ENCODE measurements at regions not wholly inside any gene's neighbourhood (a gene's known extent, or its start where the extent isn't known, plus 50 kb on each side); places are given as distances from the start of the nearest gene placed in this dataset.

GRCh38 chr1:55311979-55312378 lies 96.8 kb upstream of the USP24 start:
- Histone ChIP-seq H3K9ac (ENCODE audit: extremely low read depth, insufficient read length, low read length) (no peak overlapping the region), H3T11ph (ENCODE audit: low read length) (no peak overlapping the region), H2BK20ac (ENCODE audit: low read depth, low read length, poor library complexity, severe bottlenecking) (no peak overlapping the region), H2BK15ac (ENCODE audit: low read depth, low read length) (no peak overlapping the region), H3K23ac (ENCODE audit: insufficient read length, low read depth, low read length) (no peak overlapping the region), H3K23me2 (ENCODE audit: insufficient read length, low read depth, low read length, poor library complexity, severe bottlenecking) (no peaks in the 10 kb centered on the region), H3K9me3 (ENCODE audit: control insufficient read depth, low read depth, low read length) (no peaks in the 10 kb centered on the region), H3K27ac (ENCODE audit: insufficient read length, low read depth, low read length) (no peak overlapping the region), H3K56ac (ENCODE audit: insufficient read length, low read depth, low read length) (no peak overlapping the region), H3K4me1 (ENCODE audit: insufficient read depth, low read length) (no peaks in the 10 kb centered on the region), H2AK5ac (ENCODE audit: insufficient read length, low read length) (no peak overlapping the region), H4K91ac (ENCODE audit: insufficient read length, low read depth, low read length) (no peak overlapping the region), H2BK5ac (ENCODE audit: insufficient read length, low read length) (no peak overlapping the region), H3K4ac (ENCODE audit: low read depth, low read length) (no peak overlapping the region), H3K79me2 (ENCODE audit: insufficient read depth, low read length) (no peaks in the 10 kb centered on the region), H2AFZ (ENCODE audit: low read length) (no peak overlapping the region), H3K14ac (ENCODE audit: insufficient read depth, low read length) (no peak overlapping the region), H3K4me2 (ENCODE audit: insufficient read depth, insufficient read length, low read length) (no peak overlapping the region), H3K27me3 (ENCODE audit: insufficient read depth, low read length) (no peaks in the 10 kb centered on the region), H3K18ac (ENCODE audit: insufficient read length, low read depth, low read length) (no peak overlapping the region), H4K8ac (replicated peaks; ENCODE audit: insufficient read length, low read depth, low read length) (no peak overlapping the region), H4K20me1 (ENCODE audit: control insufficient read depth, insufficient read depth, insufficient read length) (no peaks in the 10 kb centered on the region), H2BK12ac (ENCODE audit: insufficient read length, low read depth, low read length) (no peak overlapping the region), H3K79me1 (ENCODE audit: insufficient read depth, low read depth, low read length, poor library complexity, severe bottlenecking) (no peaks in the 10 kb centered on the region), H4K5ac (ENCODE audit: insufficient read length, low read depth, low read length) (no peak overlapping the region), H2BK120ac (ENCODE audit: low read depth, low read length, poor library complexity, severe bottlenecking) (no peak overlapping the region)
- no peak for TF ChIP-seq CTCF (conservative IDR thresholded peaks at IDR 0.05)
- no peak for DNase-seq
- no CpG with 5 or more reads among the region's 4 CpGs for WGBS (ENCODE audit: extremely low coverage, insufficient read length, low lambda C conversion rate)
- Mint-ChIP-seq H3K4me1 (peaks cover 2 to 16% of the 10 kb centered on the region in 2 experiments; a peak in 3 of 4 replicates), H3K27me3 (ENCODE audit: low read depth) (peaks cover 4% of the 10 kb centered on the region), H3K27ac (no peak overlapping the region), H3K4me3 (no peak overlapping the region), H3K36me3 (ENCODE audit: insufficient read depth in 1 of 3, low read depth in 3 of 3) (no peaks in the 10 kb centered on the region), H3K9me3 (no peaks in the 10 kb centered on the region)

All from H9 (cell line).